Ishikawa (cell line): ENCODE measurements at regions not wholly inside any gene's neighbourhood (a gene's known extent, or its start where the extent isn't known, plus 50 kb on each side); places are given as distances from the start of the nearest gene placed in this dataset.

Experiments
- CEBPB ChIP-seq: IDR thresholded peaks from 2 replicates; pipeline ENCODE4 v1.6.1; 2012
- CREB1 ChIP-seq: IDR thresholded peaks from 2 replicates; pipeline ENCODE4 v1.6.1; 2012; ENCODE audit warnings: low read depth
- EP300 ChIP-seq: IDR thresholded peaks from 2 replicates; pipeline ENCODE4 v1.6.1; 2012; ENCODE audit warnings: borderline replicate concordance
- REST ChIP-seq: IDR thresholded peaks from 2 replicates; pipeline ENCODE4 v1.6.1; 2012; ENCODE audit warnings: low read depth, mild to moderate bottlenecking
- USF1 ChIP-seq: IDR thresholded peaks from 2 replicates; pipeline ENCODE4 v1.6.1; 2012

- TF ChIP-seq REST (no peak), CEBPB (no peak), CREB1 (no peak), USF1 (no peak), EP300 (no peak)
These were observed 730.4 kb downstream of the EDEM1 start for GRCh38 chr3:5917932-5918331.
